ENCODE measurements at regions not wholly inside any gene's neighbourhood (a gene's known extent, or its start where the extent isn't known, plus 50 kb on each side); places are given as distances from the start of the nearest gene placed in this dataset.
A peak's percentile ranks its signal among the peaks of the same experiment; 100 is the strongest.

DNA sequence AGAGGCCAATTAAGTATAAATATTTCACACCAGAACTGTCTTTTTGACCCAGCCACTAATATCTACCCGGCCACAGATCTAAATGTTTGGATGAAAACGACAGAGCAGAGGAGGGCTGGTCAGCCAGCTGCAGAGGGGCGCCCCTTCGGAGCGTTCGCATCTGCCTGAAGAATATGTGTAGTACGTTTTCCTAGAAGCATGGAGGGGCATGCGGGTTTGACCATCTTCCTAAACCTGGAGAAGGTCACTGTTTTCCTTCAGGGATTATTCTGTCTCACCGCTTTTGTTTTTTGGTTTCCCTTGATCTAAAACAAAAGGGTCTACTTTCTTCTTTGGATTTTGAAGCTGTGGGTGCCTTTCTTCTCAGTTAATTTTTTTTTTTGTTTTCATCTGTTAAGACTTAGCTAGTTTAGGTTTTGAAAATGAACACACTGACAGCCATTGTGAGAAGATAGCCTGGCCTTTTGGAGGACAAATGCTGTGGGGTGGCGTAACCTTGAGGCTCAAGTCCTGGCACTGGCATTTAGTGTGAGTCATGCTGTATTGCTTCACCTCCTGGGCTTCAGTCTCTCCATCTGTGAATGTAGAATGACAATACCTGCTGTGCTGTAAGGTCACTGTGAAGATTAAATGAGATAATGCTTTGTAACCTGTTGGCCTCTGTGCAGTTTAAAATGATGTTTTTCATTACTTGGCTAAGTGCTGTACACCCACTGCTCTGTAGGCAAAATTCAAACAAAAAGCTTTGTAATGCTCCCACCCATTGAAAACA lies 74.1 kb upstream of the IRF2BP2 start:
- DNase-seq = no peak

DNA sequence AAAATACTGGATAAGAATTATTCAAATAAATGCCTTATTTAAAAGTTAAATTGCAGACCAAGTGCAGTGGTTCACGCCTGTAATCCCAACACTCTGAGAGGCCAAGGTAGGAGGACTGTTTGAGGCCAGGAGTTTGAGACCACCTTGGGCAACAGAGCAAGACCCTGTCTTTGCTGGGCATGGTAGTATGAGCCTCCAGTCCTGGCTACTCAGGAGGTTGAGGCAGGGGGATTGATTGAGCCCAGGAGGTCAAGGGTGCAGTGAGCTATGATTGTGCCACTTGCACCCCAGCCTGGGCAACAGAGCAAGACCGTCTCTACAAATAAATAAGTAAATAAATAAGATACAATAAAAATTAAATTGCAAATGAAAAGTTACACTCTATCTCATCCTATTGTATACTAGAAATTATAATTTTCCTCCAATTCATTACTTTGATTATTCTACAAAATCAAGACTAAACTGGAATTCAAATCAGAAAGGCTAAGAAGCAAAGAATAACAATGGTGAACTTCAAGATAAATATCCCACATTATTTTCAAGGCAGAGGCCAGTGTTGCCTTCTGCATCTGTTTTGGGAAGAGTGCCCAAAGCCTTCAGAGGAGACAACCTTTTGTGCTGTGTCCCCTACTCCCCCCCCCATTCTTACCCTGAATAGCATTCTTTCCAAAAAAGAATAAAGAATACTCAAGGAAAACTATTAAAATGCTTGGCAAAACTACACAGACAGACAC lies 73.3 kb upstream of the IRF2BP2 start:
- DNase-seq = no peak

GRCh38 chr1:234681990-234682389 lies 72.0 kb upstream of the IRF2BP2 start:
- no peak for DNase-seq

DNA sequence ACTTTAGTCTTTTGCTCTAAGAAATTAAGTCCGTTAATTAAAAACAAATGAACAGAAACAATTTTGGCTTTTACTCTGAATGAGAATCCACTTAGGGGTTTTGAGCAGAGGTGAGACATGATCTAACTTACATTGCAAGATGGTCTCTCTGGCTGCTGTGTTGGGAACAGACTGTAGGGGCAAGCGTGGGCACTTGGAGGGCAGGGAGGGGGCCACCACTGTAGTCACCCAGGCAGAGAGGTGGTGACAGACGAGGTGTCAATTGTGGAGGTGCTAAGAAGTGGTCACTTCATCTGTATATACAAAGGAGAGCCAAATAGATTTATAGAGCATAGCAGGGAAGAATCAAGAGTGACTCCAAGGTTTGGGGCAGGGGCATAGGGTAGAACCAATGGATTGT lies 71.1 kb upstream of the IRF2BP2 start:
- no peak for DNase-seq

DNA sequence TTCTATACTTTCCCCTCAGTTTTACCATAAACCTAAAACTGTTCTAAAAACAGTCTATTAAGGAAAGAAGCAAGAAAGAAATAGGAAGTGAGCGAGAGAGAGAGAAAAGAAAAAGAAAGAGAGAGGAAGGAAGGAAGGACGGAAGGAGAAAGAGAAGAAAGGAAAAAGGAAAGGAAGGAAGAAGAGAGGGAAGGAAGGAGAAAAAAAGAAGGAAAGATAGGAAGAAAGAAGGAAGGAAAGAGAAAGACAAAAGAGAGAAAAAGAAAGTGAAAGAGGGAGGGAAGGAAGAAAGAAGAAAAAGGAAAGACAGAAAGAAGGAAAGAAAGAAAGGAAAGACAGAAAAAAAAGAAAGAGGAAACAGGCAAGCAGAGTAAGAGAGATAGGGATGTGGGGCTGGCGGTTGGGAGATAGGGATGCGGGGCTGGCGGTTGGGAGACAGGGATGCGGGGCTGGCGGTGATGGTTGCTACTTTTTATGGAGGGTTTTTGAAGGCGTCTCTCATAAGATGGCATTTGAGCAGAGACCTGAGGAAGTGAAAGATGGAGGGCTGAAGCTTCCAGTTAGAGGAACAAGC lies 70.4 kb upstream of the IRF2BP2 start:
- no peak for DNase-seq

- peak; percentile 44 for DNase-seq
These were observed 66.2 kb upstream of the IRF2BP2 start for GRCh38 chr1:234676103-234676594.

- DNase-seq = no peak
These were observed 65.6 kb upstream of the IRF2BP2 start for GRCh38 chr1:234675572-234675971.

- DNase-seq = no peak
These were observed 65.0 kb upstream of the IRF2BP2 start for GRCh38 chr1:234675006-234675405.

DNA sequence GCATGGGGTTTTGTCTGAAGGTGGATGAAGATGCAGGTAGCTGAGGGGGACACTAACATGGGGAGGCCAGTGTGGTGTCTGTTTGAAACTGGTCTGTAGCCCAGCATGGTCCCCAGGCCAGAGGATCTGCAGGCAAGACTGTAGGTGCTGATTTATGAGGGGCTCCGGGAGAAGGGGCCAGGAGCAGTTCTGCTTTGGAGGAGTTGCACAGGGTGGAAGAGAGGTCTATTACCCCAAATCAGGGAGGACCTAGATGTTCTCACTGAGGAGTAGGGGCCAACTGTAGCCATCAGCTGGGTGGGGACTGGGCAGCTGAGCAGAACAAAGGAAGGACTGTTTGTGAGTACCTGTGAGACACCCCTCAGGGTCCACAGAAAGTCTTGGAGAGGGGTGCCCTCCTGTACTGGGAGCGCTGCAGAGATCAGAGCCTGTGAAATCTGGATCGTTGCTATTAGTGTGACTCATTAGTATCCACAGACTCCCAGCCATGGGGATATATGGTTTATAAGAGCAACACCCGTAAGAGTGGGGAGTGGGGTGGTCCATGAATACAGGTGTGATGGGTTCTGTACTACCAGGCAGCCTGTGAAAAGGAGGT lies 64.3 kb upstream of the IRF2BP2 start:
- DNase-seq = no peak

DNA sequence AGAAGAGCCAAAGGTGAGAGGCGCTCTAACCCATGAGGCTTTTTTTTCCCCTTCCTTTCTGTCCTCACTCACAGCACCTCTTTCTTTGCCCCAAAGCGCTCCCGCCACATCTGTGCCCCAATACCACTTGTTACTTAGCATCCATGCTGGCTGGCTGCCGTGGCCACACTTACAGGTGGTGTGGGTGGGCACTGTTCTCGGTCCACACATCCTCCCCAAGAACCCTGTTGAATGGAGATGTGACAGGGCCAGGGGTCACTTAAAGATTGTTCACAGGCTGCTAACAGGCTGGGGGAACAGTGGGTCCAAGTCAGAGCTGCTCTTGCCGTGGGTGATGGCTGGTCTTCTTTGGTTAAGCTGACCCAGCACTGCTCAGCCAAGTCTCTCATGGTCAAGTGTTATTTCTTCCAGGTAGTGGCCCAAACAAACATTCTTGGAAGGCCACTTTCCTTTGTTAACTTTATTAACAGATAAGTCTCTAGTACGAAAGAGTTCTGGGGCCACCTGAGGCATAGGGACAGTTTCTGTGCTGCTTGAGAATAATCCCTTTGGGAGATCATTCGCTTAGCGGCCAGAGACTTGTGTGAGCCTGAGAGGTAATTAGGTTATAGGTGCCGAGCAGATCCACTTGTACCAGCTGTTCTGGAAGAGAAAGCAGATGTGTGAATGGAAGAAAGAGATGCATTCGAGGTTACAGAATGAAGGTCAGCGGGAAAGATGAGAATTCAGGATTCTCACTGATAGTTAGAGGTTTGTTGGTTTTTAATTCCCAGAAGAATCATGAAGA lies 62.6 kb upstream of the IRF2BP2 start:
- no peak for DNase-seq

DNA sequence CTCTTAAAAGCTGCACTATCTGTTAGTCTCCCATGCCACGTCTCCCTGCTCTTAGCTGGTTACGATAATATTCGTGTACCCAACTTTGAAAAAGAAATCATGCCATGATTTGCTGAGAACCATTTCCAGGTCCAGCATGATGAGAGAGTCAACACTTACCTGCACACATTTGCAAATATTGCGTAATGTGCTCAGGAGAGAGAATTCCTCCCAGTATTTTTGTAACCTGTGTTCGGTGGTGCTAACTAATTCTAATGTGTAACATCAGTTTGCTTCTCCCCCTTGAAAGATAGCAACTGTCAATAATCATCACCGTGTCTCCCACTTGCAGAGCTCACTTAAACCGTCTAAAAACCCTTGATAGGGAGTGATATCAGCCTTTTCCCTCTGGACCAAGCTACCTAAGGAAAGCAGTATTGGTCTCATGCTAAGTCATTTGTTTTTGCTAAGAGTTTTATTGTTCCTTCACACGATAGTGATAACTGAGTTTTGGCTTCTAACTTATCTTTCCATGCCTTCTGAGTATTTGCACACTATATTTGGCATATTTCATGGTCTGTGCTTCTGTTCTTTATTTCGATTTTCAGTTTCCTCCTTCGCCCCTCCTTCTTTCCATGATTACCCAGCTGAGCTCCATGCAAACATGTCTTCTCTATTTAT lies 61.1 kb upstream of the IRF2BP2 start:
- DNase-seq = no peak

- DNase-seq = no peak
These were observed 59.5 kb upstream of the IRF2BP2 start for GRCh38 chr1:234669499-234669898.

- DNase-seq = no peak
These were observed 58.6 kb upstream of the IRF2BP2 start for GRCh38 chr1:234668577-234668955.

DNA sequence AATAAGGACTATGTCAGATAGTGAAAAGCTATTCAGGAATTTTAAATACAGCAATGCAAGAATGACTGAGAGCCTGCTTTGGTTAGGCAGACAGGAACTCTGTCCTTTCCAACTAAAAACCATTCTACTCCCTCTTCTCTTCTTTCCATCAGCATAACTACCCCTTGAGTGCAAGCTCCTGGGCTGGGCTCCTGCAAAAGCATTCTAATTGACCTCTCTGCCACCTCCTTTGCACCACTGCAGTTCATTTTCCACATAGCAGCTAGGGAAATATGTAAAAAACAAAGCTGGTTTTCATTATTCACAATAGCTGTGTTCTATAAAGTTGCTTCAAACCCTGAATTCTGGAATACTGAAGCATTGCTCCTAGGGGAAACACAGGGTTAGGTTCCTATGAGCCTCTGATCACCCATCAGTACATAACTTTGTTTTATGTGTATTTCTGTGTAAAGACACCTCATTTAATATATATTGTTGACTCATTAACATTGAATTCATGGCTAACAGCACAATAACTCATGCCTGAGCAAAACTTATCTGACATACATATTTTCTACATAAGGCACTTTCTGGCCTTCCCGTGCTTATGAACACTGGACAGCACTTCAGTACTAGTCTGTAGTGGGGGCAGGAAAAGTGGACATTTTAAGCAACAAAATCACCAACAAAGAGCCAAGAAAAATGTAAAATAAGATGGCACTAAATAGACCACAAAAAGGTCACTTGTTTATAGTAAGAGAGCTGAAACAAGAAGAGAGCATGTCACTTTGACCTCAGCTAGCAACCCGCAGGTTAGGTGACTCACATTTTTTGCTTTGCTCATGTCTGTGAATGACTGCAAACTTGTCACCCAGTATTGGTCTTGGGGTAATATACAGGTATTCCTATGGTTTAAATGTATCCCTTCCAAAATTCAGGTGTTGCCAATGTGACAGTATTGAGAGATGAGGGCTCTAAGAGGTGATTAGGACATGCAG lies 57.9 kb upstream of the IRF2BP2 start:
- DNase-seq = no peak

DNA sequence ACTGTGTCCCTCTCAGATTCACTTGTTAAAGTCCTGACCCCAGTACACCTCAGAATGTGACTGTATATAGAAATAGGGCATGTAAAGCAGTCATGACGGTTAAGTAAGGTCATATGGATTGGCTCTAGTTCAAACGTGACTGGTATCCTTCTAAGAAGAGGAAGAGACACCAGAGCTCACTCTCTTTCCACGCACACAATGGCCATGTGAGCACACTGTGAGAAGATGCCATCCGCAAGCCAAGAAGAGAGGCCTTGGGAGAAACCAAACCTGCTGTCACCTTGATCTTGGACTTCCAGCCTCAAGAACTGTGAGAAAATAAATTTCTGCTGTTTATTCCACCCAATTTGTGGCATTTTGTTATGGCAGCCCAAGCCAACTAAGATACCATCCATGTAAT lies 56.8 kb upstream of the IRF2BP2 start:
- no peak for DNase-seq

DNA sequence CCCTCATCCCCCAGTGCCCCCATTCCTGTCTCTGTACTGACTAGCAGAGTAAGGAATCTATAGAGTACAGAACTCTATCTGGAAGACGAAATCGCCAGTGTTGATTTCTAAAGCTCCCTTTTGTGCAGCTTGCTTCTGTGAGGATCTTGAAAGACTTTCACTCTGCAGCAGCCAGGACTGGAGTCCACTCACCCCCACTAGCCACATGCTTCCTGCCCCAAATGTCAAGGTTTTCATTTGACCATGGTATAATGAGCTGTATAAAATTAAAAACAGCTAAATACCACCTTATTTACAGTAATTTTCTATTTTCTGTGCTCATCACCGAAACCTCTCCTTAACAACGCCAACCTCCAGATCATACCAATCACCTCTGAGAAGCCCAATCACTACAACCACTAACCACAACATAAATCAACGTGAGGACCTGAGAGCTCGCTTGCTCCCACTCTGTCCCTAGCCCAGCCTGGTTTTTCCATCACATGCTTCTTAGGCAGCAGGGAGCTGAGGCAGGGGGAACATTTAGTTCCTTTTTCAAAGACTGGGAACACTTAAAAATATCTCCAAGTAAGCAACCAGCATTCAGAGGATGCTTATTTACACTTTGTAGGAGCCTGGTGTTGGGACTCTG lies 56.1 kb upstream of the IRF2BP2 start:
- no peak for DNase-seq

DNA sequence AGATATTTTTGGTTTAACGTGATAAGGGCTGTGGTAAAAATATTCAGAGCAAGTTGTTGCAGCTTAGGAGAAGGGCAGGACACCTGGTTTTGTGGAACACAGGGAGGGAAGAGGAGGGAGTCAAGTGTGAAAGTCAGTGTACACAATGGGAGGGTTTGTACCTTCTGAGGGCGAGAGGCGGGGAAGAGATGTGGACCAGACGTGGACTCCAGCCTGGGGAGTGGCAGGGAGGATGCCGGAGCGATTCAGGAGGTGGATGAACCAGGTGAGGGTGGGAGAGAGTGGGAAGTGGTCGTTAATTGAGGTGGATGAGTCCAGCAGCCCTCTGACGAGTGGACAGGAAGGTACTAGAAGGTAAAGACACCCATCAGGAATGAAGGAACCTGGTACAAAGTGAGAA lies 52.2 kb upstream of the IRF2BP2 start:
- DNase-seq = no peak

- DNase-seq = no peak
These were observed 51.4 kb upstream of the IRF2BP2 start for GRCh38 chr1:234661317-234661928.

GRCh38 chr1:234660536-234661316 lies 50.7 kb upstream of the IRF2BP2 start:
- DNase-seq = no peak
